ENCODE measurements at regions not wholly inside any gene's neighbourhood (a gene's known extent, or its start where the extent isn't known, plus 50 kb on each side); places are given as distances from the start of the nearest gene placed in this dataset.

DNA sequence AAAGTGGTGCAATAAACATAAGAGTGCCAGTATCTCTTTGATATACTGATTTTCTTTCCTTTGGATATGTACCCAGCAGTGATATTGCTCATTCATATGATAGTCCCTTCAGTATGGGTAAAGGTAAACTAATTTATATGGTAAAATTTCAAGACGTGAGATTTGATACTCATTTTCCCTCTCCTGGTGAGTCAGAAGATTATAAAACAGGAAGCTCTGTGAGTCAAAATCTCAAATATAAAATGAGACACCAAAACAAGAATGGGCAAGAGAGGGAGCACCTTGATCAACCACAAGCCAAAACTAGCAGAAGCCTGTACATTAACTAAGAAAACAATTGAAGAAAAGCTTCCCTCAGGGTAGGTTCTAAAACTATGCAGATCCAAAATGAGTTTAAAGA lies 216.3 kb downstream of the SLITRK6 start:
- DNase-seq: no peak
- H4K20me1 ChIP-seq (ENCODE audit: insufficient read depth): no peaks in the 10 kb centered on the region
- H3K4me1 ChIP-seq (replicated peaks; ENCODE audit: insufficient read depth): peaks cover 7% of the 10 kb centered on the region; the same call in 1 of the 2 replicates
- no peaks in the 10 kb centered on the region; the same call in 1 of the 2 replicates for H3K9me3 ChIP-seq (ENCODE audit: insufficient read depth, low read depth)
- intact Hi-C loops (cut with micrococcal nuclease; ENCODE audit: unreplicated experiment): no loop called here
- peaks cover 17% of the 10 kb centered on the region for H3F3A ChIP-seq (ENCODE audit: insufficient read depth, low read depth)
- BruUV-seq (replicated peaks): no TSS peak
- H3K79me2 ChIP-seq (ENCODE audit: low read depth): no peaks in the 10 kb centered on the region
- TF ChIP-seq, protein P1, sequence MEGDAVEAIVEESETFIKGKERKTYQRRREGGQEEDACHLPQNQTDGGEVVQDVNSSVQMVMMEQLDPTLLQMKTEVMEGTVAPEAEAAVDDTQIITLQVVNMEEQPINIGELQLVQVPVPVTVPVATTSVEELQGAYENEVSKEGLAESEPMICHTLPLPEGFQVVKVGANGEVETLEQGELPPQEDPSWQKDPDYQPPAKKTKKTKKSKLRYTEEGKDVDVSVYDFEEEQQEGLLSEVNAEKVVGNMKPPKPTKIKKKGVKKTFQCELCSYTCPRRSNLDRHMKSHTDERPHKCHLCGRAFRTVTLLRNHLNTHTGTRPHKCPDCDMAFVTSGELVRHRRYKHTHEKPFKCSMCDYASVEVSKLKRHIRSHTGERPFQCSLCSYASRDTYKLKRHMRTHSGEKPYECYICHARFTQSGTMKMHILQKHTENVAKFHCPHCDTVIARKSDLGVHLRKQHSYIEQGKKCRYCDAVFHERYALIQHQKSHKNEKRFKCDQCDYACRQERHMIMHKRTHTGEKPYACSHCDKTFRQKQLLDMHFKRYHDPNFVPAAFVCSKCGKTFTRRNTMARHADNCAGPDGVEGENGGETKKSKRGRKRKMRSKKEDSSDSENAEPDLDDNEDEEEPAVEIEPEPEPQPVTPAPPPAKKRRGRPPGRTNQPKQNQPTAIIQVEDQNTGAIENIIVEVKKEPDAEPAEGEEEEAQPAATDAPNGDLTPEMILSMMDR (conservative IDR thresholded peaks at IDR 0.05): no peak
- no peaks in the 10 kb centered on the region for H3K27me3 ChIP-seq (ENCODE audit: insufficient read depth, low read depth)
- H3K36me3 ChIP-seq (ENCODE audit: low read depth): no peaks in the 10 kb centered on the region
- no peaks in the 10 kb centered on the region for H3K9me2 ChIP-seq (ENCODE audit: insufficient read depth)
- no peak overlapping the region for H2AFZ ChIP-seq
- H3K4me2 ChIP-seq: no peak overlapping the region
- H3K4me3 ChIP-seq: no peak overlapping the region
- no peak overlapping the region for H3K27ac ChIP-seq
- CTCF ChIA-PET: interaction anchor here (0.7 kb wide), 1 partner anchor 20 kb away, joined by 4 read pairs; no protein-coding TSS in a partner anchor
- POLR2A ChIA-PET (ENCODE audit: unreplicated experiment): no interaction called here

DNA sequence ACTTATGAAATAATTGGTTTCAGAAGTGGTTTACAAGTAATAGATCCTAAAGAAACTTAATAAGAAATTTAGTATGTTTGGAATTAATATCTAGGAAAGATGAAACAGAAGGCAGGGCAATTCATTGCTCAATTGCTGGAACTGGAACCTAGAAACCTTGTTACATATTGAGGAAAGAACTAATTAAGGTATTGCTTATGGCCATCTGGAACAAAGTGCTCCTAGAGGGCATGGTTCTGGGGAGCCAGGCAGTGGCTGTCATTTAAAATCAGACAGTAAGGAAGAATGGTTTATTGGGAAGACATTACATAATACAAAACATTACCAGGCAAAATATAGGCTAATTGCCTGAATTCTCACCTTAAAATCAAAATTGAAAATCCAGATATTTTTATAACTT lies 224.1 kb downstream of the SLITRK6 start:
- Histone ChIP-seq H3F3A (ENCODE audit: insufficient read depth, low read depth) (no peaks in the 10 kb centered on the region), H3K79me2 (ENCODE audit: low read depth) (no peaks in the 10 kb centered on the region), H3K27me3 (ENCODE audit: insufficient read depth, low read depth) (no peaks in the 10 kb centered on the region), H2AFZ (no peak overlapping the region), H3K9me3 (ENCODE audit: insufficient read depth, low read depth) (no peaks in the 10 kb centered on the region; the same call in 1 of the 2 replicates), H3K4me1 (replicated peaks; ENCODE audit: insufficient read depth) (no peaks in the 10 kb centered on the region), H3K36me3 (ENCODE audit: low read depth) (no peaks in the 10 kb centered on the region), H4K20me1 (ENCODE audit: insufficient read depth) (no peaks in the 10 kb centered on the region), H3K27ac (no peak overlapping the region), H3K9me2 (ENCODE audit: insufficient read depth) (no peaks in the 10 kb centered on the region), H3K4me2 (no peak overlapping the region), H3K4me3 (no peak overlapping the region)
- TF ChIP-seq EZH2 (IDR thresholded peaks at IDR 0.05; ENCODE audit: low read depth): no peak
- TF ChIP-seq, protein P1 (conservative IDR thresholded peaks at IDR 0.05): no peak
- no TSS peak for BruUV-seq (replicated peaks)
- ChIA-PET CTCF (no interaction called here), POLR2A (ENCODE audit: unreplicated experiment) (no interaction called here)
- intact Hi-C loops (cut with micrococcal nuclease; ENCODE audit: unreplicated experiment): no loop called here
- DNase-seq: no peak

DNA sequence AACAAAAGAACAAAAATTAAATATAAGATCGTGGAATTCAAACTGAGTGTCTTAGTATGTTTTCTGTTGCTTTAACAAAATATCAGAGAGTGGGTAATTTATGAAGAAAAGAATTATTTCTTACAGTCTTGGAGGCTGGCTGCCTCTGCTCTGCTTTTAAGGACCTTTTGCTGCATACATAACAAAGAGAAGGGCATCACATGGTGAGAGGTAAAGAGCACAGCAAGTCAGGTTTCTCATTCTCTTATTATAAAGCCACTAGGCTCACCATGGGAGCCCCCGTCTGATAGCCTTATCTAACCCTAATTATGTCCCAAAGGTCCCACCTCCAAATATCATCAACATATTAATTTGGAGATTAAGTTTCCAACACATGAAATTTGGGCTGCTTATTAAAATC lies 231.3 kb downstream of the SLITRK6 start:
- POLR2A ChIA-PET (ENCODE audit: unreplicated experiment): no interaction called here
- CTCF ChIA-PET: no interaction called here
- intact Hi-C loops (cut with micrococcal nuclease; ENCODE audit: unreplicated experiment): no loop called here

More for the DNA sequence above, 231.3 kb downstream of the SLITRK6 start:
- H3K36me3 ChIP-seq (ENCODE audit: low read depth): no peaks in the 10 kb centered on the region
- H2AFZ ChIP-seq: no peak overlapping the region
- no peak overlapping the region for H3K4me2 ChIP-seq
- no peaks in the 10 kb centered on the region for H3K27me3 ChIP-seq (ENCODE audit: insufficient read depth, low read depth)
- H3K9me2 ChIP-seq (ENCODE audit: insufficient read depth): no peaks in the 10 kb centered on the region
- TF ChIP-seq EZH2 (IDR thresholded peaks at IDR 0.05; ENCODE audit: low read depth): no peak
- TF ChIP-seq, protein P1 (conservative IDR thresholded peaks at IDR 0.05): no peak
- H3K9me3 ChIP-seq (ENCODE audit: insufficient read depth, low read depth): no peaks in the 10 kb centered on the region
- H3K27ac ChIP-seq: no peak overlapping the region
- no TSS peak for BruUV-seq (replicated peaks)
- no peaks in the 10 kb centered on the region for H4K20me1 ChIP-seq (ENCODE audit: insufficient read depth)
- no peak overlapping the region for H3K4me3 ChIP-seq
- no peaks in the 10 kb centered on the region for H3K79me2 ChIP-seq (ENCODE audit: low read depth)
- no peak for DNase-seq
- no peaks in the 10 kb centered on the region for H3F3A ChIP-seq (ENCODE audit: insufficient read depth, low read depth)
- H3K4me1 ChIP-seq (replicated peaks; ENCODE audit: insufficient read depth): no peaks in the 10 kb centered on the region

All from PC-9 (cell line).